GM18858 (cell line): ENCODE measurements at regions not wholly inside any gene's neighbourhood (a gene's known extent, or its start where the extent isn't known, plus 50 kb on each side); places are given as distances from the start of the nearest gene placed in this dataset.

Experiments
- ATAC-seq: cut with Tn5 transposase; IDR thresholded peaks from one replicate; pipeline ENCODE4 v1.9.1; 2021; ENCODE audit not compliant: unreplicated experiment

DNA sequence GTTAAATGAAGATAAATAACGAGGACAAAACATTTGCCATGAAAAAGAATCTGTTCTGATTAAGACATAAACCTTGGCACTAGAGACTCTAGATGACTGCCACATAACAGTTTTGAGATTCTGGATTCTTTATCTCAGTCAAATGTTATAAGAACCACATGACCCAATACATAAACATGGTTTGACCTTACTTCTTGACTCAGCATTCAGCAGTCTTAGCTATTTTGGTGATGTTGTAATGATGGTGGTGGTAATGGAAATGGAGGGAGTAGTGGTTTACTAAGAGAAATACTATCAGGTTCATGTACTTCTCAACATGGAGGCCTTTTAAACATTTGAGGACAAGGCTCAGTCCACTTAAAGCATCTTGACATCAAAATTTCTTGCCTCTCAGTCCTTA, 925.4 kb downstream of the CDH11 start:
- no peak for ATAC-seq

- no peak for ATAC-seq
Measured at GRCh38 chr16:64185954-64186353, 935.9 kb downstream of the CDH11 start.

- no peak for ATAC-seq
Measured at GRCh38 chr16:64184156-64184555, 937.7 kb downstream of the CDH11 start.

- no peak for ATAC-seq
Measured at GRCh38 chr16:64182985-64183384, 938.9 kb downstream of the CDH11 start.

- no peak for ATAC-seq
Measured at GRCh38 chr16:64181271-64181925, 940.5 kb downstream of the CDH11 start.

DNA sequence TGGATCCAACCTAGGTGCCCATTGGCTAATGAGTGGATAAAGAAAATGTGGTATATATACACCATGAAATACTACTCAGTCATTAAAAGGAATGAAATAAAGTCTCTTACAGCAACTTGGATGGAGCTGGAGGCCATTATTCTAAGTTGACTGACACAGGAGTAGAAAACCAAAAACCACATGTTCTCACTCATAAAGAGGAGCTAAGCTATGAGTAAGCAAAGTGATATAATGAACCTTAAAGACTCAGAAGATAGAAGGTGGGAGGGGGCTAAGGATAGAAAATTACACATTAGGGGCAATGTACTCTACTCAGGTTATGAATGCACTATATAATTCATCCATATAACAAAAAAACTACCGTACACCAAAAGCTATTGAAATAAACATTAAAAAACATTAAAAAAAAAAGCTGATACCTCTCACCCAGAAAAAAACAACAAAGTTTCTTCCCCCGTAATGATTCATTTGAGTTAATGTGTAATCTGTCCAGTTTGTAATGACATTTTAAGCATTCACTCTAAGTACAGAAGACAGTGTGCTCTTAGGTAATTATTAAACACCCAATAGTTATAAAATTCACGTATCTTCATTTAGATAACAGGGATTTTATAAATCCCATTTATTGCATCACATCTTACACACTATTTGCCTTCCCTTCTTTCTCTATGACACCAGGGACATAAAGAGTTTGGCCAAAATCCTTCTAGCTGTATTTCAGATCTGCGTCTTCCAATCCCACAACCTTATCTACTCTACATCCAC, 941.5 kb downstream of the CDH11 start:
- no peak for ATAC-seq

GRCh38 chr16:64174327-64174726, 947.5 kb downstream of the CDH11 start:
- no peak for ATAC-seq

- ATAC-seq = no peak
Measured at GRCh38 chr16:64172652-64173051, 949.2 kb downstream of the CDH11 start.

DNA sequence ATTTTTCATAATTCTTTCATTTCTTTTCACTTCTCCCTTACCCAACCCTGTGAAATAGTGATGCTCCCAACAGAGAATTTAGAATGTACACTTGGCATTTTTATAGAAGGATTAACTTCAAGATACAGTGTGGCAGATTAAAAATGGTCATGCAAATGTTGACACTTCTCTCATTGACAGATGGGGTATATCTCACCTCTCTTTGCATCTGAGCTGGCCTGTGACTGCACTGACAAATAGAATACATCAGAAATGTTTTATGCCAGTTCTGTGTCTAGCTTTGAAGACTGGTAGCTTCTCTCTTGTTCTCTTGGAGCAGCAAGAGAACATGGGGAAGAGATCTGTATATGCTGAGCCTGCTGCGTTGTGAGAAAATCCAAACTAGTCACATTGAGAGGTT, 949.6 kb downstream of the CDH11 start:
- ATAC-seq = no peak

DNA sequence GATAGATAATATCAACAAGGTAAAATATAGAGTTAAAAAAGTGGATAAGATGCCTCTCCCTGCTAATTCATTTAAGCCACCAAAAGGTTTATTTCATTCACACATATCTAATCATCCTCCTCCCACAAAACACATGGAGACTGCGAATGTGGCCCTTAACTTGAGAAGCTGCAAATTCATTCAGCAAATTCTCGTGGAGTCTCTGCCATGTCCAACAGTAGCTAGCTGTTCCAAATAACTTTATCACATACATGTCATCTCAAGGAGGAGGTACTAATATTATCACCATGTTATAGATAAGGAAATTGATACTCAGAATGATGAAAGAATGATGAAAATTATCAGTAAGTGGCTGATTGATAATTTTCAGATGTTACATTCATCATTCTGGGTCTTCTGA, 950.2 kb downstream of the CDH11 start:
- no peak for ATAC-seq

- no peak for ATAC-seq
Measured at GRCh38 chr16:64168371-64168770, 953.5 kb downstream of the CDH11 start.

GRCh38 chr16:64167936-64168335, 953.9 kb downstream of the CDH11 start:
- ATAC-seq = no peak

GRCh38 chr16:64165368-64165767, 956.5 kb downstream of the CDH11 start:
- no peak for ATAC-seq

GRCh38 chr16:64162613-64163375, 959.1 kb downstream of the CDH11 start:
- ATAC-seq = no peak

- ATAC-seq = no peak
Measured at GRCh38 chr16:64159976-64160375, 961.9 kb downstream of the CDH11 start.

- no peak for ATAC-seq
Measured at GRCh38 chr16:64158941-64159588, 962.8 kb downstream of the CDH11 start.

DNA sequence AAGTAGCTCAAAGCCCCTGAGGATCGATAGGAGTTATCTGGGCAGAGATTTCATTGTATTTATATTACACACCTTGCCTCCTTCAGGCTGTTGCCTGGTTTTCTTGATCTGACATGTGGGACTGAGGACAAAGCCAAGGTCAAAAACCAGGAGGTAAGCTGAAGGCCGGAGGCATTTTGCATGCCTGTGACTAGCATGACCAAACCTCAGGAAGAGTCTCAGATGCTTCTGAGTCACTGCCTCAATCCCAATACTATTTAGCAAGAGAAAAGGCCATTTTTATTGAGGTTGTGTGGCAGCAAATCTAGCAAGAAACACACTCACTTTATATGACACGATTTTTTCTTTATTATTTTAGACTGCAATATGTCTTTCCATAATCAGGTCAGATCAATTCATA, 968.1 kb downstream of the CDH11 start:
- no peak for ATAC-seq

DNA sequence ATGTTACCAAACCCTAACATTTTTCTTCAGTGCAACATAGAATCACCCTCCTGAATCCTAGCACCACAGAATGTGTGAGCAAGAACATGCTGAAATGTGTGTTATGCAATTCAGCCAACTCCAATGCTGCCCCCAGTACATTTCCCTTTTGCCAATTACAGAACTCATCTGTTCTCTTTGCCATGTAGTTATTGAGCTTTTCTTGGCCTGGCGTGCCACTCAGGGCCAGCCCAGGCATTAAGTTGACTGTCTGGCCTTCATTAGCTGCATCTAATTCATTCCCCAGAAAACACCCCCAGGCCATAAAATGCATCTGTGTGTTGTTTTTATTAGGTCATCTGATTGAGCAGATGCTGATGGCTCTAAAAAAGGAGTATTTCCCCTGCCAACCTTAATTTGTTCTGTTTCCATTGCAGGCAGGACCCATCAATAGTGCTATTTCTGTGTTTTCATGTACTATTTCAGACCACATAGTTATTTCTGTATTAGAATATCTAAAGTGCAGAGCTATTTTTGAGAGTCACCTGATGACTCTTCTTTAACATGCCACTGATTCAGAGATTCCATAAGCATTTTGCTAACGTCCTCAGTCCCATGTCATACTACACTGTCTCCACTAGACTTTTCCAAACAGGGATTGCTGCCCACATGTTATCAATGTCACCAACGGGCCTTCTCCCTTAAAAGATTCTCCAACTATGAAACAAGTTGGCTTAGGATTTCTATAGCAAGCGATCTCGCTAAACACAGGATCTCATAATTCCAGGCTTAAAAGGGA, 969.7 kb downstream of the CDH11 start:
- ATAC-seq = no peak

DNA sequence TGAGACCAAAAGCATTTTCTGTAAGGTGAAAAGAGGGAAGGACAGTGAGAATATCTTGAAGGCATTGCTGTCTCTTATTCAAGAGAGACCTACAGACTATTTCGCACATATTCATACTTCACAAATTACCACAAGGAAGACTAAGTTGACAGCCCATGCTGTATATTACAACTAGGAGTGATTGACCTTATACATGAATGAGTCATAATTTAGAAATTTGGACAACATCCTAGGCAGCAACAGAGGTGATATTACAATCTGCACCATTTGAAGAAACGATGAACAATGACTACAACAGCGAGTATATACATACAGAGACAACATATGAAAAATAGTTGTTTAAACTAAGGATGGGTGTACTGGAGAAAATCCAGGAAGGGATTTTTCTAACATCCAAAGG, 971.7 kb downstream of the CDH11 start:
- no peak for ATAC-seq

DNA sequence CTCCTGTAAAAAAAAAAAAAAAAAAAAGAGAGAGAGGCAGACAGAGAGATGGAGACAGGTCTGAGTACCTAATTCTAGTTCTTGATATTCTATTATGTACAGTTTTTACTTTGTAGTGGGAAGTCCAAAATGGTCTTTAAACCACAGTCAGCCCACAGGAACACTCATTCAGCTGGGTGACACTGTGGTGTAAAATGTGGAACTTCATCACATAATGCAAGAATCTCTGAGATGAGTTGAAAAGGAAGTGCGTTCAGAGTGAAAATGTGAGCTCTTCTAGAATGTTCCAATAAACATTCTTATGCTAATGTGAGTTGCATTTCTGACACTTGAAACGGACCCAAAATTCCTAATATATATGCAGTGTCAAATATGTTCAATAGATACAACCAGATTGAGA, 972.1 kb downstream of the CDH11 start:
- ATAC-seq = no peak

DNA sequence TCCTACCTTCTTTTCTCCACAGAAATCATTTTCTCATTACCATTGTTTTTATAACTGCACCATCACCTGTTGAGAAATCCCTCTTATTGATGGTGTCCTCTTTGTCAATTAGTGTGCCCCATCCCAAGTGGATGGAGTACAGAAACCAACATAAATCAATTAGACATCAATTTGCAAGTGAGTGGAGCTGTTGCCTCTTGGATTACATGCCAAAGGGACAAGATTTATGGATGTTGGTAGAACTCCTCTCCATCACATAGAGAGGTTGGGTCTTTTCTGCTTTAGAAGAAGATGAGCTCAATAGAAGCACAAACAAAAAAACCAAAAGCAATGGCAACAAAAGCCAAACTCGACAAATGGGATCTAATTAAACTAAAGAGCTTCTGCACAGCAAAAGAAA, 973.5 kb downstream of the CDH11 start:
- ATAC-seq = no peak
